ELF-1 (cell line): ENCODE measurements at regions not wholly inside any gene's neighbourhood (a gene's known extent, or its start where the extent isn't known, plus 50 kb on each side); places are given as distances from the start of the nearest gene placed in this dataset.
"Not testable (repeated sequence)": the region's sequence is repeated elsewhere in the genome, so short reads cannot be mapped to it uniquely, and the experiment has no call there.

Source experiments
- DNase-seq: peaks from one replicate; pipeline ENCODE4 v3.0.0-alpha.2; 2016; ENCODE audit warnings: low read depth, low spot score

- DNase-seq = no peak
These were observed 132.1 kb downstream of the SLC24A2 start for GRCh38 chr9:19656704-19657103.

DNA sequence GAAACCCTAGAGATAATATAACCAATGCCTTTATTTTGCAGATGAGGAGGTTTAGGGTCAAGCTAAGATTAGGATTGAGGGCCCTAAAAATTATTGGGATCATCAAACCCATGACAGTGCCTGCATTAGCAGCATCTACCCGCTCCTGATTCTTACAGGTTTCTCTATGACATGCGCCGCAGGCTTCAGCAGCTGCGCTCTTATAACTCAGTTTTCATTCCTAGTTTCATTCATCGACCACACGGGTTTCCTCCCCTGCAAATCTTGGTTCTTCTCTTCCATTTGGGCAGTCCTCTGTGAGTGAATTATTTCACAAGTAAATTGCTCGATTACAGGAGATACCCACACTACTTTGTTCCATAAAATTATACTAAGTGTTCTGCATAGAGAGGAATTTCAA is 137.2 kb downstream of the SLC24A2 start:
- no peak for DNase-seq

GRCh38 chr9:19650312-19650711 is 138.5 kb downstream of the SLC24A2 start:
- DNase-seq = no peak

GRCh38 chr9:19649336-19650041 is 139.3 kb downstream of the SLC24A2 start:
- DNase-seq = no peak

GRCh38 chr9:19648672-19649071 is 140.2 kb downstream of the SLC24A2 start:
- DNase-seq = no peak

DNA sequence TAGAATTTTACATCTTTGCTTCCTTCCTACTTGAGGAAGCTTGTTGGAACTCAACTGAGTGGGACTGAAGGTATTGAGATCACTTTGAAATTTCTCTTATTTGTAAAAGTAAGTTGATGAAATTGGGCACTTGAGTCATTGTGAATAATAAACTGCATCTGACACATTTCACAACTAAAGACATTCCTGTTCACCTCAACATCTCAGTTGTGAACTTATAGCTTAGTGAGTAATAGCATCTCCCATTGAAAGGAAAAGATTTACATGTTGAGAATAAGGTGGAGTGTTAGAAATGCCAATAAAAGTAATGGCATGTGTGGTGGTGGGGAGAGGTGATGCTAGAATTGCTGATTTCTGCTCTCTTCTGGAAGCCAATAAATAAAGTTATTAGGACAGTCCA is 145.0 kb downstream of the SLC24A2 start:
- DNase-seq = no peak

- no peak for DNase-seq
These were observed 146.6 kb downstream of the SLC24A2 start for GRCh38 chr9:19642256-19642655.

DNA sequence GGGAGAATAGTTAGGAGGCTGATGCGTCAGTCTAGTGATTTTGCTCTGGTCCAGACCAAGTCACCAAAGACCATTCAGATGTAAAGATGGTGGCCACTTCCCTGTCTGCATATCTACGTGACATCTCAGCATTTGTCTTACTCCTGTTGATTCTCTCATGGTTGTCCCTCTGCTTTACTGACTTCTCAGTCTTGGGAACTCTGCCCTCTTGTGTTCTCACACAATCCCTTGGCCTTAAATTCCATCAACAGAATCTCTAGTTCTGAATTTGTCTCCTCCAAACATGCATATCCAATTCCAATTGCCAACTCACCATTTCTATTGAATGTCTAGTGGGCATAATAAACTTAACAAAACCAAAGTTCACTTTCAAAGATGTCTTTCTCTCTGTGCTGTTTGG is 147.8 kb downstream of the SLC24A2 start:
- no peak for DNase-seq

GRCh38 chr9:19640014-19640413 is 148.8 kb downstream of the SLC24A2 start:
- DNase-seq = no peak

- DNase-seq = no peak
These were observed 151.8 kb downstream of the SLC24A2 start for GRCh38 chr9:19637084-19637483.

DNA sequence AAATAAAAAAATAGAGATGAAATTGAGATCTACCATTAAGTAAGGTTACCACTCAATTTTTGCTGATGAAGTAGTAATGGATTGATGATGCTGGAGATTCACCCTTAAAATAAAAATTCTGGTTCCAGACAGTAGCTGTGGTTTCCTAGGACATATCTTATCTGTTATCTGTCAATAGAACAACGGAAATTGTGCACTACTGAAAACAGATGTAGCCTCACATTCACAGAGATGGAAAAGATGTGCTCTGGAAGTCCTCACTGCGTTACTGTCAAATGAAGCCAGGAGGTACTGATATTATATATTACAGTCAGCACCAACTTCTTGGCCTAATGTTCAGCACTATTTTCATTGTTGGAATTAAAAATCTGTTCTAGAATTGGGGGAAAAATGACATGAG is 154.0 kb downstream of the SLC24A2 start:
- no peak for DNase-seq

GRCh38 chr9:19631181-19631580 is 157.7 kb downstream of the SLC24A2 start:
- no peak for DNase-seq

DNA sequence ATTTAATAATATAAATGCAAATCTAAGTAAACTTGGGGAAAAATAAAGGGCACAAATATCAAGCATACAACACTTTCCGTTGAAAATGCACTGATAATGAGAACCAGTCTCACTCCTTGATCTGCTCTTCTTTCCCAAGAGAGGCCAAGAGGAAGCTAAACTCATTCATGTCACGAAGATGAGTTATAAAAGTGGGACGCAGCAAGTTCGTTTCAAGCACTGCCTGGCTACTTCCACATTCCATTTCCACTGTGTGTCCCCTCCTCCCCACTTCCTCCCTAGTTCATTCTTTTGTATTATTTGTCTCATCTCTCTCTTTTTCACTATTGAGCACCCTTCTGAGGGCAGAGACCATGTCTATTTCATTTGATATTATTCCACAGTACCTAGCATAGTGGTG is 158.1 kb downstream of the SLC24A2 start:
- no peak for DNase-seq

- no peak for DNase-seq
These were observed 159.3 kb downstream of the SLC24A2 start for GRCh38 chr9:19629488-19629887.

- DNase-seq = not testable (repeated sequence)
These were observed 163.4 kb downstream of the SLC24A2 start for GRCh38 chr9:19625426-19625825.

- no peak for DNase-seq
These were observed 164.3 kb downstream of the SLC24A2 start for GRCh38 chr9:19624519-19624918.

DNA sequence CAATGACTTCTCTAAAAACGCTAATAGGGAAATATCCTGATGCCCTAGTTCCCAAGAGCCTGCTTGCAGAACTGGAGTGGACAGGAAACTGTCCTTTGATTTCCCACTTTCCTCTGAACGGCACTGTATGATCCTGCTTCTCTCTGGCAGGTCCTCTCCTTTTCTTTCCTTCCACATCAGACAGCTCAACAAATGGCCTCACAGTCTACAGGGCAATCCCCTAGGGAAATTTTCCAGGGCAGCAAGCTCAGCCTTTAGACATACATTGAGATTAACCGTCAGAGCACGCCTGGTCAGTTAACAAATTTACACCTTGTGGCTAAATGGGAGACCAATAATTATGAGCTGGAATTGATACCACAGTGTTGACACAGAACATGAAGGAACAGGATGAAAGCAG is 164.9 kb downstream of the SLC24A2 start:
- DNase-seq = no peak

DNA sequence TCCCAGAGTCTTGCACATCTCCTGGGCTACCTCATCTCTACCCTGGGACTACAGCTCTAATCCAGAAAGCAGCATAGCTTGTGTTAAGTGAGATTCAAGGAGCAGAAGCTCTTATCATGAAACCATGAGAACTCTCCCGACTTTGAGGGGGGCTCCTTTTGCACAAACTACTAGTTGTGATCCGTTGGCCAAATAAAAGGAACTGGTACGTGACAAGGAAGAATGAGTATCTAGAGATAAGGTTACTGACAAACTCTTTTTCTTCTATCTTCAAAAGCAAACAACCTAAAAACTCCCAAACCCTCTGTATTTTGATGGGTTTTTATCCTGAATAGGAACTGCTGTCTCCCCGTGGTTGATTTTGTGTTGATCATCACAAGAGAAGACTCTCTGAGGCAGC is 168.5 kb downstream of the SLC24A2 start:
- no peak for DNase-seq

GRCh38 chr9:19619221-19619620 is 169.6 kb downstream of the SLC24A2 start:
- no peak for DNase-seq

GRCh38 chr9:19618816-19619215 is 170.0 kb downstream of the SLC24A2 start:
- no peak for DNase-seq

DNA sequence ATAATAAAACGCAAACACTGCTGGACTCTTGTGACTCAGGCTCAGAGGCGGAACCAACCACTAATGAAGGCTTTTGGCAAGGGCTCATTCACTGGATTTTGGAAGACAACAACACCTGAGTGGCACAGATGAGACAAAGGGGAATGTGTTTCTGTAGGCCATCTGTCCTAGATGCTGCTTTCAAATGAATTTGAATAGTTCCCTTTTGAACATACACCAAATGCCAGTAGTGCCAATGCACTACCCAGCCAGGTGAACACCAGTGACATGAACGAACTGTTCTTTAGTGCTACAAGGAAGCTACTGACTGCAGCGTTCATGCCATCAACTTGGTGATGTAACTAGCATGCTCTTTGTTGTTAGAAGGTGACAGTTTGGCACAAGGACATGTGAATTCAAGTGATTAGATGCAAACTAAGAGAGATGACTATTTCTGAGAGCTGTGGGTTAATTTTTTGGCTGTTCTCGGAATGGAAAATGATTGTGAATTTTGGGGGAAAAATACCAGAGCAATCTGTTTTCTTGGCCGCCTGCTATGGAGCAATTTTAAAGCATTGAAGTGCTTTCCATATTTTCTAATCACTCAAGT is 173.7 kb downstream of the SLC24A2 start:
- no peak for DNase-seq

DNA sequence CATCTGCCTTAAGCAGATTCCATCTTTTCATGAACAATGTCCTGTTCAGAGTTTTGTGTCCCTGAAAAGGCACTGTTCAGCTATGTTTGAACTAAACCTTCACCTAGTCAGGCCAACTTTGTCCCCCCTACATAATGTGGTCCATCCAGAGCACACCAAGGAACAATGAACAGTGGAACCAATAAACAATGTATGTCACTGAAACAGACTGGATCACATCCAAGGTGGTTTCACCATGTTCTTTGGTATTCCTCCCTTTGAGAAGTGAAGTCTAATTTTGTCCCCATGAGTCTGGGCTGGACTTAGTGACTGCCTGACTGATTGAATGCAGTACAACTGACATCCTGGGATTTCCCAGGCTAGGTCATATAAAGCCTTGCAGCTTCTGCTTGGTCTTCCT is 174.5 kb downstream of the SLC24A2 start:
- no peak for DNase-seq

- no peak for DNase-seq
These were observed 188.3 kb downstream of the SLC24A2 start for GRCh38 chr9:19600538-19600937.

- no peak for DNase-seq
These were observed 189.9 kb downstream of the ACER2 start for GRCh38 chr9:19598722-19599121.
